Right lobe of liver (tissue), 6 donors: ENCODE measurements at regions not wholly inside any gene's neighbourhood (a gene's known extent, or its start where the extent isn't known, plus 50 kb on each side); places are given as distances from the start of the nearest gene placed in this dataset.

Experiments
- ATAC-seq, 4 donors: fragments of 200-7000 bp; cut with Tn5 transposase; one replicate each; pipeline ENCODE4 v1.9.1; 2020; ENCODE audit warnings: mild to moderate bottlenecking in 4 of 4, moderate library complexity in 4 of 4
- DNase-seq, 3 donors: peaks; one replicate each; pipeline ENCODE4 v3.0.0-alpha.2; 2020
- H3K27ac ChIP-seq, 3 donors: fragments of 200-600 bp; one replicate each; pipeline ENCODE4 v1.8.0; 2022
- H3K27me3 ChIP-seq, 2 donors: fragments of 200-600 bp; one replicate each; pipeline ENCODE4 v1.8.0; 2022
- H3K36me3 ChIP-seq, 4 donors: fragments of 200-600 bp; sonication (generic) in 1 of 4; one replicate each; pipeline versions ENCODE4 v1.5.1 to v1.8.0; 2017 to 2022; ENCODE audit warnings: control low read depth in 1 of 4
- H3K4me1 ChIP-seq, 4 donors: fragments of 200-600 bp; sonication (generic) in 1 of 4; one replicate each; pipeline versions ENCODE4 v1.5.1 to v1.8.0; 2017 to 2022; ENCODE audit warnings: control low read depth in 1 of 4
- H3K4me3 ChIP-seq, 3 donors: fragments of 200-600 bp; one replicate each; pipeline ENCODE4 v1.8.0; 2022
- H3K9me3 ChIP-seq, 4 donors: fragments of 200-600 bp; sonication (generic) in 1 of 4; one replicate each; pipeline versions ENCODE4 v1.5.1 to v1.8.0; 2017 to 2022; ENCODE audit warnings: control low read depth in 1 of 4
- POLR2A ChIP-seq: fragments of 450-650 bp; IDR thresholded peaks from one replicate; pipeline ENCODE4 v1.6.1; 2017; ENCODE audit warnings: antibody characterized with exemption, mild to moderate bottlenecking
- WGBS: methylation state at CpG from one replicate; pipeline ENCODE4 v1.1.6; 2018; ENCODE audit warnings: low coverage, low lambda C conversion rate; ENCODE audit not compliant: insufficient coverage; ENCODE audit errors: missing lambda C conversion rate; 5-methylcytosine and 5-hydroxymethylcytosine counted together
- intact Hi-C, 2 donors: fragments of 100-400 bp; cut with DNase I; formaldehyde crosslinking; loops; one replicate each; pipeline versions ENCODE4 v1.11.2 to v1.14.1; 2022
- TF ChIP-seq, protein P1 (sequence below), 4 donors: fragments of 200-600 bp in 3 of 4; fragments of 450-650 bp in 1 of 4; IDR thresholded peaks; one replicate each; pipeline versions ENCODE4 v1.5.1 to v1.8.0; 2016 to 2022; ENCODE audit warnings: antibody characterized with exemption in 4 of 4, mild to moderate bottlenecking in 2 of 4
- donor health status: DM: no; HTN: yes; CAD: no.
- donor health status: DM: no; HTN: no; CAD: no.
- donor health status: DM: no; HTN: no; CAD: no.
- donor health status: DM: no; HTN: yes; CAD: no.
- donor health status: DM: no; HTN: yes; CAD: no.

DNA sequence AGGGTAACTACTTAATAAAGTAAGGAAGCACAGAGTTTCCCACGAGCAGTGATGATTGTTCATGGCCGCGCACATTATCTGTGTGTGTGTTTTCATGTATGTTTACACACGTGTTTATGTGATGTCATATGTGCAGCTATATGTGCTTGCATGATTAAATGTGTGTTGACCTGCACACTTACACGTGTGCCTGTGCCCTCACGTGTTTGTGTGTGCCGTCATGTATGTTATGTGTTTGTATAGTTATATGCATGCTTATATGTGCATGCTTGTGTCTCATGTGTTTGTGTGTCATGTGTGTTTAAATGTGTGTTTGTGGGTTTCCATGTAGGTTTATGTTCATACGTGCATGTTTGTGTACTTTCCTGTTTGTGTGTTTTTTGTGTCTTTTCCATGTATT lies 782.3 kb downstream of the GALR1 start:
- no peaks in the 10 kb centered on the region for H3K36me3 ChIP-seq
- no peaks in the 10 kb centered on the region for H3K9me3 ChIP-seq
- no peak overlapping the region for H3K27ac ChIP-seq
- DNase-seq (no peak), ATAC-seq (no peak)
- intact Hi-C loops, result no loop called here
- no peaks in the 10 kb centered on the region for H3K4me1 ChIP-seq
- no peaks in the 10 kb centered on the region for H3K27me3 ChIP-seq
- H3K4me3 ChIP-seq, result no peak overlapping the region
- no peak for TF ChIP-seq POLR2A
- TF ChIP-seq, protein P1, sequence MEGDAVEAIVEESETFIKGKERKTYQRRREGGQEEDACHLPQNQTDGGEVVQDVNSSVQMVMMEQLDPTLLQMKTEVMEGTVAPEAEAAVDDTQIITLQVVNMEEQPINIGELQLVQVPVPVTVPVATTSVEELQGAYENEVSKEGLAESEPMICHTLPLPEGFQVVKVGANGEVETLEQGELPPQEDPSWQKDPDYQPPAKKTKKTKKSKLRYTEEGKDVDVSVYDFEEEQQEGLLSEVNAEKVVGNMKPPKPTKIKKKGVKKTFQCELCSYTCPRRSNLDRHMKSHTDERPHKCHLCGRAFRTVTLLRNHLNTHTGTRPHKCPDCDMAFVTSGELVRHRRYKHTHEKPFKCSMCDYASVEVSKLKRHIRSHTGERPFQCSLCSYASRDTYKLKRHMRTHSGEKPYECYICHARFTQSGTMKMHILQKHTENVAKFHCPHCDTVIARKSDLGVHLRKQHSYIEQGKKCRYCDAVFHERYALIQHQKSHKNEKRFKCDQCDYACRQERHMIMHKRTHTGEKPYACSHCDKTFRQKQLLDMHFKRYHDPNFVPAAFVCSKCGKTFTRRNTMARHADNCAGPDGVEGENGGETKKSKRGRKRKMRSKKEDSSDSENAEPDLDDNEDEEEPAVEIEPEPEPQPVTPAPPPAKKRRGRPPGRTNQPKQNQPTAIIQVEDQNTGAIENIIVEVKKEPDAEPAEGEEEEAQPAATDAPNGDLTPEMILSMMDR (IDR thresholded peaks at IDR 0.05), result no peak
- 59% methylated on average over 7 of the region's 8 CpGs for WGBS

- WGBS, result 57% methylated on average over 6 of the region's 6 CpGs
- TF ChIP-seq, protein P1 (IDR thresholded peaks at IDR 0.05), result no peak
- no peak for TF ChIP-seq POLR2A
- ATAC-seq, result no peak
These were observed 782.9 kb downstream of the GALR1 start for GRCh38 chr18:78032574-78032973.

GRCh38 chr18:78034755-78035154 lies 785.1 kb downstream of the GALR1 start:
- Histone ChIP-seq H3K9me3 (no peaks in the 10 kb centered on the region), H3K27ac (no peak overlapping the region), H3K4me3 (no peak overlapping the region), H3K4me1 (no peaks in the 10 kb centered on the region), H3K27me3 (no peaks in the 10 kb centered on the region), H3K36me3 (no peaks in the 10 kb centered on the region)
- intact Hi-C loops, result no loop called here
- DNase-seq, result no peak
- WGBS, result 64% methylated on average over 6 of the region's 6 CpGs
- no peak for ATAC-seq
- no peak for TF ChIP-seq POLR2A
- TF ChIP-seq, protein P1 (IDR thresholded peaks at IDR 0.05), result no peak

More at GRCh38 chr18:78032574-78032973, 782.9 kb downstream of the GALR1 start:
- DNase-seq, result no peak
- Histone ChIP-seq H3K27me3 (no peaks in the 10 kb centered on the region), H3K36me3 (no peaks in the 10 kb centered on the region), H3K9me3 (no peaks in the 10 kb centered on the region), H3K4me1 (no peaks in the 10 kb centered on the region), H3K27ac (no peak overlapping the region), H3K4me3 (no peak overlapping the region)
- intact Hi-C loops, result no loop called here

- H3K27ac ChIP-seq, result no peak overlapping the region
- no peaks in the 10 kb centered on the region for H3K4me1 ChIP-seq
- 40% methylated on average over 1 of the region's 1 CpG for WGBS
- intact Hi-C loops, result no loop called here
- no peak for TF ChIP-seq POLR2A
- TF ChIP-seq, protein P1 (IDR thresholded peaks at IDR 0.05), result no peak
- no peaks in the 10 kb centered on the region for H3K27me3 ChIP-seq
- ATAC-seq (no peak), DNase-seq (no peak)
- no peaks in the 10 kb centered on the region for H3K36me3 ChIP-seq
- no peak overlapping the region for H3K4me3 ChIP-seq
- H3K9me3 ChIP-seq, result peaks cover 0 to 10% (median 0%) of the 10 kb centered on the region in 4 donors
These were observed 791.6 kb downstream of the GALR1 start for GRCh38 chr18:78041218-78041617.

- Histone ChIP-seq H3K9me3 (peaks cover 0 to 7% (median 0%) of the 10 kb centered on the region in 4 donors), H3K36me3 (no peaks in the 10 kb centered on the region), H3K27me3 (no peaks in the 10 kb centered on the region), H3K4me1 (no peaks in the 10 kb centered on the region), H3K4me3 (no peak overlapping the region), H3K27ac (no peak overlapping the region)
- ATAC-seq (no peak), DNase-seq (no peak)
- intact Hi-C loops, result no loop called here
- 55% methylated on average over 3 of the region's 3 CpGs for WGBS
- TF ChIP-seq POLR2A, result no peak
- TF ChIP-seq, protein P1 (IDR thresholded peaks at IDR 0.05), result no peak
These were observed 797.0 kb downstream of the GALR1 start for GRCh38 chr18:78046631-78047030.
